Right lobe of liver (tissue), 4 donors: ENCODE measurements at regions not wholly inside any gene's neighbourhood (a gene's known extent, or its start where the extent isn't known, plus 50 kb on each side); places are given as distances from the start of the nearest gene placed in this dataset.

Experiments used
- CTCF ChIP-seq, 4 donors: fragments of 200-600 bp in 3 of 4; fragments of 450-650 bp in 1 of 4; IDR thresholded peaks; one replicate each; pipeline versions ENCODE4 v1.5.1 to v1.8.0; 2016 to 2022; ENCODE audit warnings: antibody characterized with exemption in 4 of 4, mild to moderate bottlenecking in 2 of 4
- POLR2A ChIP-seq: fragments of 450-650 bp; IDR thresholded peaks from one replicate; pipeline ENCODE4 v1.6.1; 2017; ENCODE audit warnings: antibody characterized with exemption, mild to moderate bottlenecking
- donor health status: DM: no; HTN: no; CAD: no.
- donor health status: DM: no; HTN: no; CAD: no.
- donor health status: DM: no; HTN: yes; CAD: no.

- TF ChIP-seq CTCF (IDR thresholded peaks at IDR 0.05), result no peak
- no peak for TF ChIP-seq POLR2A
Observed at GRCh38 chr22:34210301-34210700, 290.0 kb upstream of the LARGE1 start.
